Neural progenitor cell (in vitro differentiated cells): ENCODE measurements at regions not wholly inside any gene's neighbourhood (a gene's known extent, or its start where the extent isn't known, plus 50 kb on each side); places are given as distances from the start of the nearest gene placed in this dataset.

Experiments used
- DNase-seq: peaks from one replicate; pipeline ENCODE4 v3.0.0-alpha.2; 2016; ENCODE audit warnings: low spot score
- H2AFZ ChIP-seq: fragments of 200-600 bp; sonication (generic); replicated peaks from 2 replicates; pipeline ENCODE4 v1.6.1; 2016; ENCODE audit warnings: antibody characterized with exemption
- H3F3A ChIP-seq: fragments of 200-600 bp; sonication (generic); 2 replicates; pipeline ENCODE4 v1.6.1; 2016; ENCODE audit warnings: antibody characterized with exemption, low read depth
- H3K27ac ChIP-seq: fragments of 200-600 bp; sonication (generic); 2 replicates; pipeline ENCODE4 v1.5.1; 2016; ENCODE audit warnings: mild to moderate bottlenecking
- H3K27me3 ChIP-seq: fragments of 200-600 bp; sonication (generic); 2 replicates; pipeline ENCODE4 v1.6.1; 2016; ENCODE audit warnings: mild to moderate bottlenecking, moderate library complexity
- H3K36me3 ChIP-seq: fragments of 200-600 bp; sonication (generic); 2 replicates; pipeline ENCODE4 v1.5.1; 2016
- H3K4me1 ChIP-seq: fragments of 200-600 bp; sonication (generic); 2 replicates; pipeline ENCODE4 v1.6.1; 2016; ENCODE audit warnings: mixed run types
- H3K4me2 ChIP-seq: fragments of 200-600 bp; sonication (generic); 2 replicates; pipeline ENCODE4 v1.6.1; 2016
- H3K4me3 ChIP-seq: fragments of 200-600 bp; sonication (generic); 2 replicates; pipeline ENCODE4 v1.5.1; 2016
- H3K79me2 ChIP-seq: fragments of 200-600 bp; sonication (generic); 2 replicates; pipeline ENCODE4 v1.6.1; 2016; ENCODE audit warnings: low read depth
- H3K9ac ChIP-seq: fragments of 200-600 bp; sonication (generic); 2 replicates; pipeline ENCODE4 v1.6.1; 2016
- H3K9me3 ChIP-seq: fragments of 200-600 bp; sonication (generic); 2 replicates; pipeline ENCODE4 v1.5.1; 2016; ENCODE audit warnings: low read depth
- H4K20me1 ChIP-seq: fragments of 200-600 bp; sonication (generic); 2 replicates; pipeline ENCODE4 v1.6.1; 2016; ENCODE audit warnings: low read depth
- H3K27ac Mint-ChIP-seq: 3 replicates; pipeline ENCODE4 v1.8.0; 2021; ENCODE audit warnings: mixed read lengths
- H3K27me3 Mint-ChIP-seq: 2 replicates; pipeline ENCODE4 v1.8.0; 2022; ENCODE audit warnings: low read depth, mild to moderate bottlenecking, inconsistent platforms, moderate library complexity, mixed read lengths; ENCODE audit not compliant: insufficient read depth
- H3K36me3 Mint-ChIP-seq: 3 replicates; pipeline ENCODE4 v1.8.0; 2021; ENCODE audit warnings: mixed read lengths
- H3K4me1 Mint-ChIP-seq: 3 replicates; pipeline ENCODE4 v1.8.0; 2021; ENCODE audit warnings: mixed read lengths
- H3K4me3 Mint-ChIP-seq: 3 replicates; pipeline ENCODE4 v1.8.0; 2021; ENCODE audit warnings: mild to moderate bottlenecking, moderate library complexity, mixed read lengths
- H3K9me3 Mint-ChIP-seq: 3 replicates; pipeline ENCODE4 v1.8.0; 2020; ENCODE audit warnings: mixed read lengths
- EZH2 ChIP-seq: fragments of 200-600 bp; sonication (generic); IDR thresholded peaks from 2 replicates; pipeline ENCODE4 v1.6.1; 2017; ENCODE audit warnings: antibody characterized with exemption, mild to moderate bottlenecking, moderate library complexity
- EZH2phosphoT487 ChIP-seq: fragments of 200-600 bp; sonication (generic); IDR thresholded peaks from 2 replicates; pipeline ENCODE4 v1.6.1; 2017; ENCODE audit warnings: antibody characterized with exemption
- TF ChIP-seq, protein P1 (sequence below): fragments of 200-600 bp; sonication (generic); IDR thresholded peaks from 2 replicates; pipeline ENCODE4 v1.5.1; 2017; ENCODE audit warnings: antibody characterized with exemption, mild to moderate bottlenecking

DNA sequence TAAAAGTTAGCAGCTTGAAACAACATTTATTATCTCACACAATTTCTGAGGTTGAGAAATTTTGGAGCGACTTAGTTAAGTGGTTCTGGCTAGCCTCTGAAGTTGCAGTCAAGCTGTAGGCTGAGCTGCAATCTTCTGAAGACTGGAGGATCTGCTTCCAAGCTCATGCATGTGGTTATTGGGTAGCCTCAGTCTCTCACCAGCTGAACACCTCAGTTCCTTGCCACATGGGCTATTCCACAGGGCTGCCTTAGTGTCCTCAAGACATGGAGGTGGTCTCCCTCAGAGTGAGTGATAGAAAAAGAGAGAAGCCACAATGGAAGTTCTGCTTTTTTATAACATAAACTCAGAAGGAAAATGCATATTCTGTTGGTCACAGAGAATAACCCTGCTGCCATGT, 92.0 kb upstream of the CAMK1G start:
- no peaks in the 10 kb centered on the region for H3K4me1 ChIP-seq
- DNase-seq = no peak
- H3K36me3 Mint-ChIP-seq = no peaks in the 10 kb centered on the region
- H2AFZ ChIP-seq = no peak overlapping the region
- H3K9me3 ChIP-seq = no peaks in the 10 kb centered on the region
- H3K4me3 ChIP-seq = no peak overlapping the region
- no peak overlapping the region for H3K27ac Mint-ChIP-seq
- H3K9me3 Mint-ChIP-seq = peaks cover 13% of the 10 kb centered on the region
- H3K9ac ChIP-seq = no peak overlapping the region
- H3F3A ChIP-seq = no peaks in the 10 kb centered on the region
- no peak overlapping the region for H3K4me3 Mint-ChIP-seq
- no peaks in the 10 kb centered on the region for H3K36me3 ChIP-seq
- H3K4me2 ChIP-seq = no peak overlapping the region
- peaks cover 9% of the 10 kb centered on the region for H3K4me1 Mint-ChIP-seq
- no peaks in the 10 kb centered on the region for H3K27me3 ChIP-seq
- no peaks in the 10 kb centered on the region for H4K20me1 ChIP-seq
- no peak overlapping the region for H3K27ac ChIP-seq
- TF ChIP-seq EZH2phosphoT487 (no peak), EZH2 (no peak)
- TF ChIP-seq, protein P1, sequence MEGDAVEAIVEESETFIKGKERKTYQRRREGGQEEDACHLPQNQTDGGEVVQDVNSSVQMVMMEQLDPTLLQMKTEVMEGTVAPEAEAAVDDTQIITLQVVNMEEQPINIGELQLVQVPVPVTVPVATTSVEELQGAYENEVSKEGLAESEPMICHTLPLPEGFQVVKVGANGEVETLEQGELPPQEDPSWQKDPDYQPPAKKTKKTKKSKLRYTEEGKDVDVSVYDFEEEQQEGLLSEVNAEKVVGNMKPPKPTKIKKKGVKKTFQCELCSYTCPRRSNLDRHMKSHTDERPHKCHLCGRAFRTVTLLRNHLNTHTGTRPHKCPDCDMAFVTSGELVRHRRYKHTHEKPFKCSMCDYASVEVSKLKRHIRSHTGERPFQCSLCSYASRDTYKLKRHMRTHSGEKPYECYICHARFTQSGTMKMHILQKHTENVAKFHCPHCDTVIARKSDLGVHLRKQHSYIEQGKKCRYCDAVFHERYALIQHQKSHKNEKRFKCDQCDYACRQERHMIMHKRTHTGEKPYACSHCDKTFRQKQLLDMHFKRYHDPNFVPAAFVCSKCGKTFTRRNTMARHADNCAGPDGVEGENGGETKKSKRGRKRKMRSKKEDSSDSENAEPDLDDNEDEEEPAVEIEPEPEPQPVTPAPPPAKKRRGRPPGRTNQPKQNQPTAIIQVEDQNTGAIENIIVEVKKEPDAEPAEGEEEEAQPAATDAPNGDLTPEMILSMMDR = no peak
- H3K79me2 ChIP-seq = no peaks in the 10 kb centered on the region
- H3K27me3 Mint-ChIP-seq = peaks cover 2% of the 10 kb centered on the region

DNA sequence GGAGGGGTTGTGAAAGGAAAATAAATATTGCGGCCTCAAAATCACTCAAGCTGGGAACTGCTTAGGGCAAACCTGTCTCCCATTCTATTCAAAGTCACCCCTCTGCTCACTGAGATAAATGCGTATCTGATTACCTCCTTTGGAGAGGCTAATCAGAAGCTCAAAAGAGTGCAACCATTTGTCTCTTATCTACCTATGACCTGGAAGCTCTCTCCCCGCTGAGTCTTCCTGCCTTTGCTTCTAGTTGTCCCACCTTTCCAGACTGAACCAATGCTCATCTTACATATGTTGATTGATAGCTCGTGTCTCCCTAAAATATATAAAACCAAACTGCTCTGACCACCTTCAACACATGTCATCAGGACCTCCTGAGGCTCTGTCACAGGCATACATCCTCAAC, 91.6 kb upstream of the CAMK1G start:
- Mint-ChIP-seq H3K9me3 (peaks cover 16% of the 10 kb centered on the region), H3K4me3 (no peak overlapping the region), H3K27ac (no peak overlapping the region), H3K36me3 (no peaks in the 10 kb centered on the region), H3K4me1 (peaks cover 9% of the 10 kb centered on the region), H3K27me3 (peaks cover 2% of the 10 kb centered on the region)
- no peak overlapping the region for H3K4me3 ChIP-seq
- no peak overlapping the region for H3K9ac ChIP-seq
- H4K20me1 ChIP-seq = no peaks in the 10 kb centered on the region
- no peaks in the 10 kb centered on the region for H3K4me1 ChIP-seq
- H3K36me3 ChIP-seq = no peaks in the 10 kb centered on the region
- no peak for DNase-seq
- no peaks in the 10 kb centered on the region for H3K27me3 ChIP-seq
- no peaks in the 10 kb centered on the region for H3F3A ChIP-seq
- no peak overlapping the region for H3K27ac ChIP-seq
- H2AFZ ChIP-seq = no peak overlapping the region
- no peaks in the 10 kb centered on the region for H3K9me3 ChIP-seq
- no peaks in the 10 kb centered on the region for H3K79me2 ChIP-seq
- no peak overlapping the region for H3K4me2 ChIP-seq
- TF ChIP-seq EZH2phosphoT487 (no peak), EZH2 (no peak)
- TF ChIP-seq, protein P1 = no peak

DNA sequence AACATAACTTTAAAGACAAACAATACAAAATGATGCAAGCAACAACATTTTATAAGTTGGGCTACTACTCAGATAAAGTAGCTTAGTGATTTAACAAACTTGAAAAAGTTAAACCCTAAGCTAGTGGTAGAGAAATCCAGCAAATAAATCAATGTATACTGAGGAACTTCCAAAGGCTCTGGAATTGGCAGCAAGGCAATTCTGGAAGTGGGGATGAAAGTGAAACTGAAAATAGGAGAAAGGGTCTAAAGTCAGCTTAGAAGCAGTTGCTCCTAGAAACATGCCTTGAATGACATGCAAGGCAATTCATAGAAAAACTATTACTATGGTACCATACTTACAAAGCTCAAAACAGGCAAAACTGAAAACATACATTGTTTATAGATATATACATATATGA, 90.0 kb upstream of the CAMK1G start:
- Histone ChIP-seq H3K79me2 (no peaks in the 10 kb centered on the region), H3F3A (no peaks in the 10 kb centered on the region), H2AFZ (no peak overlapping the region), H3K9ac (no peak overlapping the region), H4K20me1 (no peaks in the 10 kb centered on the region), H3K4me2 (no peak overlapping the region), H3K36me3 (no peaks in the 10 kb centered on the region), H3K4me3 (no peak overlapping the region), H3K9me3 (no peaks in the 10 kb centered on the region), H3K4me1 (no peaks in the 10 kb centered on the region), H3K27ac (no peak overlapping the region), H3K27me3 (no peaks in the 10 kb centered on the region)
- Mint-ChIP-seq H3K4me1 (peaks cover 9% of the 10 kb centered on the region), H3K27ac (no peak overlapping the region), H3K36me3 (no peaks in the 10 kb centered on the region), H3K4me3 (no peak overlapping the region), H3K27me3 (no peaks in the 10 kb centered on the region), H3K9me3 (peaks cover 21% of the 10 kb centered on the region)
- TF ChIP-seq, protein P1 = no peak
- TF ChIP-seq EZH2phosphoT487 (no peak), EZH2 (no peak)
- no peak for DNase-seq
